PFSK-1 (cell line): ENCODE measurements at regions not wholly inside any gene's neighbourhood (a gene's known extent, or its start where the extent isn't known, plus 50 kb on each side); places are given as distances from the start of the nearest gene placed in this dataset.

Source experiments
- POLR2AphosphoS5 ChIP-seq: IDR thresholded peaks from 2 replicates; pipeline ENCODE4 v1.6.1; 2012; ENCODE audit warnings: low read depth, mild to moderate bottlenecking, control low read depth, low read length, moderate library complexity
- SIN3A ChIP-seq: IDR thresholded peaks from 2 replicates; pipeline ENCODE4 v1.6.1; 2012; ENCODE audit warnings: mild to moderate bottlenecking, low read length, moderate library complexity, borderline replicate concordance; ENCODE audit not compliant: insufficient read depth
- TAF1 ChIP-seq: IDR thresholded peaks from 2 replicates; pipeline ENCODE4 v1.6.1; 2012; ENCODE audit warnings: low read length, control low read depth, borderline replicate concordance; ENCODE audit not compliant: insufficient read depth

DNA sequence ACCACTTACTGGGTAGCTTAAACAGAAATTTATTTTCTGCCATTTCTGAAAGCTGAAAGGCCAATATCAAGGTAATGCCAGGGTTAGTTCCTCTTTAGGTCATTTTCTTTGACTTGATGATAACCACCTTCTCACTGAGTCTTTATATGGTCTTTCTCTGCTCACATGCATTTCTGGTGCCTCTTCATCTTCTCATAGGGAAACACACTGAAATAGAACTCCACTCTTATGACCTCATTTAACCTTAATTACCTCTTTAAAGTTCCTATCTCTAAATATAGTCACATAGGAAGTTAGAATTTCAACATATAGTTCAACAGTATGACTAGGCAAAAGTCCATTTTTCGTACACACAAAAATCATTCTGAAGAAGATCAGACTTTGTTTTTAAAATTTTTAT, 616.8 kb upstream of the VRK2 start:
- TF ChIP-seq POLR2AphosphoS5 (no peak), SIN3A (no peak), TAF1 (no peak)
